SK-N-SH (cell line): ENCODE measurements at regions not wholly inside any gene's neighbourhood (a gene's known extent, or its start where the extent isn't known, plus 50 kb on each side); places are given as distances from the start of the nearest gene placed in this dataset.

ENCODE experiments used
- CTCF ChIA-PET: fragments of 300-600, 350-600 bp; formaldehyde crosslinking; extraction: SDS; loops from one replicate; lab custom pipeline; 2021; lab: Yijun Ruan, JAX
- POLR2A ChIA-PET: fragments of 350-600 bp; sonication (Branson Sonifier 250); formaldehyde crosslinking; extraction: SDS; loops from one replicate; lab custom pipeline; 2020; ENCODE audit warnings: antibody characterized with exemption, inconsistent platforms; lab: Yijun Ruan, JAX
- DNase-seq: peaks from one replicate; pipeline ENCODE4 v3.0.0; 2012
- H2AFZ ChIP-seq: fragments of 200-600 bp; sonication (generic); 2 replicates; pipeline ENCODE4 v1.8.1; 2016; ENCODE audit warnings: antibody characterized with exemption, mild to moderate bottlenecking, low read depth
- H3F3A ChIP-seq: fragments of 200-600 bp; sonication (generic); replicated peaks from 2 replicates; pipeline ENCODE3; 2016; ENCODE audit warnings: antibody characterized with exemption, mild to moderate bottlenecking; ENCODE audit not compliant: insufficient read depth
- H3K27ac ChIP-seq, 2 experiments: fragments of 200-500 bp in 1 of 2; fragments of 200-600 bp in 1 of 2; sonication (Bioruptor generic) in 1 of 2; sonication (generic), shearing (Covaris generic) in 1 of 2; 2 replicates each; pipeline versions ENCODE4 v1.5.1 to v1.6.1; 2014 to 2016; ENCODE audit warnings: low read depth in 2 of 2, inconsistent platforms in 1 of 2, low read length in 1 of 2, mild to moderate bottlenecking in 1 of 2, mixed read lengths in 1 of 2
- H3K27me3 ChIP-seq: fragments of 200-600 bp; sonication (generic), shearing (Covaris generic); 2 replicates; pipeline ENCODE4 v1.6.1; 2016; ENCODE audit warnings: mixed run types; ENCODE audit not compliant: insufficient read depth
- H3K36me3 ChIP-seq, 2 experiments: fragments of 200-500 bp in 1 of 2; fragments of 200-600 bp in 1 of 2; sonication (Bioruptor generic) in 1 of 2; sonication (generic) in 1 of 2; replicated peaks in 1 of 2; 2 replicates each; pipeline versions ENCODE3 to v1.5.1; 2014 to 2016; ENCODE audit warnings: low read length in 1 of 2, mild to moderate bottlenecking in 1 of 2; ENCODE audit not compliant: insufficient read depth in 2 of 2, control insufficient read depth in 1 of 2
- H3K4me1 ChIP-seq, 2 experiments: fragments of 200-500 bp in 1 of 2; fragments of 200-600 bp in 1 of 2; sonication (Bioruptor generic) in 1 of 2; sonication (generic), shearing (Covaris generic) in 1 of 2; 2 replicates each; pipeline versions ENCODE4 v1.5.1 to v1.6.1; 2014 to 2016; ENCODE audit warnings: low read depth in 1 of 2, low read length in 1 of 2, mixed run types in 1 of 2; ENCODE audit not compliant: insufficient read depth in 2 of 2, control insufficient read depth in 1 of 2
- H3K4me2 ChIP-seq: fragments of 200-600 bp; sonication (generic), shearing (Covaris generic); 2 replicates; pipeline ENCODE4 v1.6.1; 2017; ENCODE audit warnings: mixed run types
- H3K4me3 ChIP-seq, 2 experiments: fragments of 200-500 bp in 1 of 2; fragments of 200-600 bp in 1 of 2; sonication (Bioruptor generic) in 1 of 2; sonication (generic), shearing (Covaris generic) in 1 of 2; 2 replicates each; pipeline versions ENCODE4 v1.5.1 to v1.8.1; 2014 to 2016; ENCODE audit warnings: low read depth in 2 of 2, inconsistent platforms in 1 of 2, low read length in 1 of 2, mild to moderate bottlenecking in 1 of 2, mixed read lengths in 1 of 2, moderate library complexity in 1 of 2
- H3K79me2 ChIP-seq: fragments of 200-600 bp; sonication (generic); 2 replicates; pipeline ENCODE4 v1.8.1; 2017; ENCODE audit warnings: mild to moderate bottlenecking; ENCODE audit not compliant: insufficient read depth
- H3K9ac ChIP-seq: fragments of 200-600 bp; sonication (generic); 2 replicates; pipeline ENCODE4 v1.6.1; 2017; ENCODE audit warnings: mixed run types
- H3K9me2 ChIP-seq: fragments of 200-600 bp; sonication (generic); 2 replicates; pipeline ENCODE4 v1.6.1; 2017; ENCODE audit warnings: mixed run types
- H3K9me3 ChIP-seq: fragments of 200-600 bp; sonication (generic); 2 replicates; pipeline ENCODE4 v1.6.1; 2017; ENCODE audit warnings: mixed run types, mild to moderate bottlenecking, moderate library complexity
- H4K20me1 ChIP-seq: fragments of 200-600 bp; sonication (generic); 2 replicates; pipeline ENCODE4 v1.6.1; 2017; ENCODE audit warnings: mild to moderate bottlenecking, mixed run types; ENCODE audit not compliant: insufficient read depth
- CHD2 ChIP-seq: fragments of 150-350 bp; IDR thresholded peaks from 2 replicates; pipeline ENCODE4 v1.6.1; 2018; ENCODE audit warnings: low read length; ENCODE audit not compliant: partially characterized antibody
- GATA2 ChIP-seq: sonication (generic); formaldehyde crosslinking; IDR thresholded peaks from 2 replicates; pipeline ENCODE4 v1.5.0; 2020; ENCODE audit warnings: mild to moderate bottlenecking, missing genetic modification reagents
- IRF3 ChIP-seq: fragments of 150-350 bp; IDR thresholded peaks from 2 replicates; pipeline ENCODE4 v1.6.1; 2016; ENCODE audit warnings: mild to moderate bottlenecking, low read depth, low read length
- JUND ChIP-seq: IDR thresholded peaks from 2 replicates; pipeline ENCODE4 v1.4.0; 2012
- MEF2A ChIP-seq: IDR thresholded peaks from 2 replicates; pipeline ENCODE4 v1.4.0; 2012; ENCODE audit warnings: low read depth, borderline replicate concordance
- MXI1 ChIP-seq: IDR thresholded peaks from 2 replicates; pipeline ENCODE4 v1.6.1; 2012; ENCODE audit warnings: mild to moderate bottlenecking, low read depth, low read length, improper control_type of control experiment
- NFIC ChIP-seq: IDR thresholded peaks from 2 replicates; pipeline ENCODE4 v1.4.0; 2012; ENCODE audit warnings: borderline replicate concordance
- PBX3 ChIP-seq: IDR thresholded peaks from 2 replicates; pipeline ENCODE4; 2012
- POLR2AphosphoS5 ChIP-seq: IDR thresholded peaks from 2 replicates; pipeline ENCODE4 v1.6.1; 2012; ENCODE audit warnings: low read depth, low read length
- RCOR1 ChIP-seq: fragments of 150-350 bp; IDR thresholded peaks from 2 replicates; pipeline ENCODE4 v1.6.1; 2017; ENCODE audit warnings: antibody characterized with exemption, low read length
- RFX5 ChIP-seq: IDR thresholded peaks from 2 replicates; pipeline ENCODE4 v1.6.1; 2012; ENCODE audit warnings: mild to moderate bottlenecking, improper control_type of control experiment, low read length
- RXRA ChIP-seq: IDR thresholded peaks from 2 replicates; pipeline ENCODE4 v1.4.0; 2012; ENCODE audit warnings: low read depth, mild to moderate bottlenecking, borderline replicate concordance
- SIN3A ChIP-seq: IDR thresholded peaks from 2 replicates; pipeline ENCODE4 v1.6.1; 2012; ENCODE audit warnings: low read depth, mild to moderate bottlenecking, low read length, moderate library complexity, borderline replicate concordance
- TEAD4 ChIP-seq: IDR thresholded peaks from 2 replicates; pipeline ENCODE4 v1.4.0; 2012; ENCODE audit warnings: mild to moderate bottlenecking, borderline replicate concordance; ENCODE audit not compliant: insufficient read depth
- USF1 ChIP-seq: IDR thresholded peaks from 2 replicates; pipeline ENCODE4 v1.4.0; 2012; ENCODE audit warnings: low read depth, borderline replicate concordance
- YY1 ChIP-seq: IDR thresholded peaks from 2 replicates; pipeline ENCODE4 v1.4.0; 2012; ENCODE audit warnings: low read depth, mild to moderate bottlenecking
- WGBS: methylation state at CpG from one replicate; pipeline ENCODE4 v1.1.6; 2017; ENCODE audit warnings: low lambda C conversion rate; 5-methylcytosine and 5-hydroxymethylcytosine counted together
- TF ChIP-seq, protein P1 (sequence below): IDR thresholded peaks from 2 replicates; pipeline ENCODE4 v1.4.0; 2012; ENCODE audit warnings: low read depth
- TF ChIP-seq, protein P2 (sequence below): IDR thresholded peaks from 2 replicates; pipeline ENCODE4 v1.4.0; 2012; ENCODE audit warnings: low read depth, borderline replicate concordance

- Histone ChIP-seq H3K27ac (no peak overlapping the region), H3K36me3 (no peaks in the 10 kb centered on the region), H3K79me2 (no peaks in the 10 kb centered on the region), H3K4me3 (no peak overlapping the region), H4K20me1 (no peaks in the 10 kb centered on the region), H3K27me3 (no peaks in the 10 kb centered on the region)
- TF ChIP-seq TEAD4 (no peak), IRF3 (no peak), NFIC (no peak)
- TF ChIP-seq, all 33 proteins: peak for 0
- Histone ChIP-seq H3K4me2 (no peak overlapping the region), H3K4me1 (no peaks in the 10 kb centered on the region; a peak in 1 of 4 replicates), H3F3A (no peaks in the 10 kb centered on the region), H2AFZ (no peak overlapping the region), H3K9ac (no peak overlapping the region), H3K9me2 (no peaks in the 10 kb centered on the region), H3K9me3 (no peaks in the 10 kb centered on the region)
- ChIA-PET CTCF (interaction anchor here (1.3 kb wide), 1 partner anchor 67 kb away, joined by 4 read pairs; no protein-coding TSS in a partner anchor), POLR2A (no interaction called here)
- WGBS, result 78% methylated on average over 2 of the region's 2 CpGs
- no peak for DNase-seq
Measured at GRCh38 chr9:82539856-82540579, 522.9 kb downstream of the RASEF start.

DNA sequence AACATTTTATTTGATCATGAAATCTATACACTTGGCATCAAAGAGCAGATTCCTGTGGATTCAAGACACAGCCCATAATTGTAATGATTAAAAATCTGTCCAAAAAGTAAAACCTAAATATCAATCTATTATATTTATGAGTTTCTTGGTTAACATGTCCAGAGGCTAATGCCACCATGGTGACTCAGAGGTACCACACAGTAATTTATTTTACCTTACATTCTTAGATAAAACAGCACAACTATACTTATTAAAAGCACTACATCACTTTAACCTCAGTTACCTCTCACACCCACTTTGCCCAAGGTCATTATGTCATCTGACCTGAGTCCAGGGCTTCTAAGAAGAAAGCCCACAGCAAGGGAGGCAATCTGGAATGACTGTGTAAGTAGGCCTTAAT lies 519.2 kb downstream of the RASEF start:
- ChIA-PET CTCF (no interaction called here), POLR2A (no interaction called here)
- DNase-seq, result no peak
- no peak overlapping the region for H3K9ac ChIP-seq
- H3K9me3 ChIP-seq, result no peaks in the 10 kb centered on the region
- H4K20me1 ChIP-seq, result no peaks in the 10 kb centered on the region
- H3K27me3 ChIP-seq, result no peaks in the 10 kb centered on the region
- H3K36me3 ChIP-seq, result no peaks in the 10 kb centered on the region
- H3K9me2 ChIP-seq, result no peaks in the 10 kb centered on the region
- no peaks in the 10 kb centered on the region for H3F3A ChIP-seq
- peaks cover 0 to 7% of the 10 kb centered on the region in 2 experiments; a peak in 2 of 4 replicates for H3K4me1 ChIP-seq
- H3K27ac ChIP-seq, result no peak overlapping the region
- no peaks in the 10 kb centered on the region for H3K79me2 ChIP-seq
- H3K4me3 ChIP-seq, result no peak overlapping the region
- TF ChIP-seq JUND (no peak), CHD2 (no peak), USF1 (no peak), MEF2A (no peak), RCOR1 (no peak), GATA2 (CRISPR knock-in tag) (no peak), PBX3 (no peak), RFX5 (no peak), NFIC (no peak), MXI1 (no peak), POLR2AphosphoS5 (no peak), YY1 (no peak), RXRA (no peak), SIN3A (no peak)
- TF ChIP-seq, protein P1, sequence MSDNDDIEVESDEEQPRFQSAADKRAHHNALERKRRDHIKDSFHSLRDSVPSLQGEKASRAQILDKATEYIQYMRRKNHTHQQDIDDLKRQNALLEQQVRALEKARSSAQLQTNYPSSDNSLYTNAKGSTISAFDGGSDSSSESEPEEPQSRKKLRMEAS, result no peak
- TF ChIP-seq, protein P2, sequence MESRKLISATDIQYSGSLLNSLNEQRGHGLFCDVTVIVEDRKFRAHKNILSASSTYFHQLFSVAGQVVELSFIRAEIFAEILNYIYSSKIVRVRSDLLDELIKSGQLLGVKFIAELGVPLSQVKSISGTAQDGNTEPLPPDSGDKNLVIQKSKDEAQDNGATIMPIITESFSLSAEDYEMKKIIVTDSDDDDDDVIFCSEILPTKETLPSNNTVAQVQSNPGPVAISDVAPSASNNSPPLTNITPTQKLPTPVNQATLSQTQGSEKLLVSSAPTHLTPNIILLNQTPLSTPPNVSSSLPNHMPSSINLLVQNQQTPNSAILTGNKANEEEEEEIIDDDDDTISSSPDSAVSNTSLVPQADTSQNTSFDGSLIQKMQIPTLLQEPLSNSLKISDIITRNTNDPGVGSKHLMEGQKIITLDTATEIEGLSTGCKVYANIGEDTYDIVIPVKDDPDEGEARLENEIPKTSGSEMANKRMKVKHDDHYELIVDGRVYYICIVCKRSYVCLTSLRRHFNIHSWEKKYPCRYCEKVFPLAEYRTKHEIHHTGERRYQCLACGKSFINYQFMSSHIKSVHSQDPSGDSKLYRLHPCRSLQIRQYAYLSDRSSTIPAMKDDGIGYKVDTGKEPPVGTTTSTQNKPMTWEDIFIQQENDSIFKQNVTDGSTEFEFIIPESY, result no peak
- no peak overlapping the region for H2AFZ ChIP-seq
- no peak overlapping the region for H3K4me2 ChIP-seq
